Uterus (tissue), 3 donors: ENCODE measurements at regions not wholly inside any gene's neighbourhood (a gene's known extent, or its start where the extent isn't known, plus 50 kb on each side); places are given as distances from the start of the nearest gene placed in this dataset.
"Not testable (repeated sequence)": the region's sequence is repeated elsewhere in the genome, so short reads cannot be mapped to it uniquely, and the experiment has no call there.

Experiments
- DNase-seq, 2 donors: peaks; one replicate each; pipeline ENCODE4 v3.0.0-alpha.2; 2019 to 2020
- H3K27ac ChIP-seq, 2 donors: fragments of 200-600 bp; sonication (generic); 1 replicate in 1 of 2; 2 replicates in 1 of 2; pipeline ENCODE4 v1.5.1; 2016 to 2018
- H3K27me3 ChIP-seq, 2 donors: fragments of 200-600 bp; sonication (generic); one replicate each; pipeline ENCODE4 v1.5.1; 2018 to 2019; ENCODE audit warnings: control low read depth in 1 of 2
- H3K36me3 ChIP-seq, 2 donors: fragments of 200-600 bp; sonication (generic); one replicate each; pipeline ENCODE4 v1.5.1; 2019; ENCODE audit warnings: control low read depth in 1 of 2
- H3K4me1 ChIP-seq, 2 donors: fragments of 200-600 bp; sonication (generic); one replicate each; pipeline ENCODE4 v1.5.1; 2018 to 2019; ENCODE audit warnings: control low read depth in 1 of 2
- H3K4me3 ChIP-seq, 2 donors: fragments of 200-600 bp; sonication (generic); 1 replicate in 1 of 2; 2 replicates in 1 of 2; pipeline ENCODE4 v1.5.1; 2018 to 2019; ENCODE audit warnings: mild to moderate bottlenecking in 1 of 2
- H3K9me3 ChIP-seq, 2 donors: fragments of 200-600 bp; sonication (generic); one replicate each; pipeline ENCODE4 v1.5.1; 2019; ENCODE audit warnings: control low read depth in 1 of 2
- POLR2A ChIP-seq, 2 donors: fragments of 450-650 bp; IDR thresholded peaks; one replicate each; pipeline ENCODE4 v1.6.1; 2016; ENCODE audit warnings: antibody characterized with exemption in 2 of 2, mild to moderate bottlenecking in 1 of 2, moderate library complexity in 1 of 2
- intact Hi-C: fragments of 100-400 bp; cut with DNase I; formaldehyde crosslinking; loops from one replicate; pipeline ENCODE4 v1.15.1; 2023; ENCODE audit warnings: low total_unique reads
- TF ChIP-seq, protein P1 (sequence below), 4 experiments: fragments of 200-600 bp in 2 of 4; fragments of 450-650 bp in 2 of 4; sonication (generic) in 2 of 4; IDR thresholded peaks; one replicate each; pipeline ENCODE4 v1.5.1; 2016 to 2019; ENCODE audit warnings: antibody characterized with exemption in 4 of 4, mild to moderate bottlenecking in 2 of 4, moderate library complexity in 1 of 4
- donor health status: DM: yes; HTN: yes; CAD: no.

DNA sequence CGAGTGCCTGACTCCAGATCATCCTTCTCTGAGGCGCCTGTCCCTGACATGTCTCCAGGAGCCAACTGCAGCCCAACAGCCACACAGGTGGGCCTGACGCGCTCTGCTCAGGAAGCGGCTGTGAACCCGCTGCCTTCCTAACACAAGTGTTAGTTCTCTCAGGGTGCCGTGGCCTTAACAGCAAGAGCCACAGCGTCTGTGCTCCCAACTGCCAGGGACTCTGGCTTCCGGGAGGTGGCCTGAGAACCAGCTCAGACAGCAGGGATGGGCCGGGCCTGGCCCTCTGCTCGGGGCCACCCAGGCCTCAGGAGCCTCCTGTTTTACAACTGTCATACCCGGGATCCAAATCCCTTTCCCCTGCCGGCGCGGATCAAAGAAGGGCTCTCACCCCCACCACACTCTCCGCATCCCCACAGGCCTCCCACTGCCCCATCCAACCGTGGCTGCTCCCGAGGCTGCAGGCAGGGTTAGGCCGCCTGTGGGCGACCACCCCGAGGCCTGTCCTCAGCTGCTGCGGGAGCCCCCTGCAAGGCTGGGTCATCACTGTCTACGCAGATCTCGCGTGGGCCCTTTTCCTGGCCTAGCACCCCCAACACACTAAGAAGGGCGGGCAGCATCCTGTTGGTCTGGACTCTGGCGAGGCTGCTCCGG, 114.2 kb upstream of the ZNF236 start:
- no peak overlapping the region for H3K4me3 ChIP-seq
- intact Hi-C loops: loop anchor here (5.0 kb wide), 1 partner anchor 311 kb away; no protein-coding TSS in a partner anchor
- peak overlapping the region; percentile 87 to 92 for H3K27ac ChIP-seq
- no peaks in the 10 kb centered on the region for H3K4me1 ChIP-seq
- H3K27me3 ChIP-seq: no peaks in the 10 kb centered on the region
- no peaks in the 10 kb centered on the region for H3K9me3 ChIP-seq
- no peaks in the 10 kb centered on the region for H3K36me3 ChIP-seq
- DNase-seq: peak in 1 of 2 donors; percentile 62
- TF ChIP-seq, protein P1, sequence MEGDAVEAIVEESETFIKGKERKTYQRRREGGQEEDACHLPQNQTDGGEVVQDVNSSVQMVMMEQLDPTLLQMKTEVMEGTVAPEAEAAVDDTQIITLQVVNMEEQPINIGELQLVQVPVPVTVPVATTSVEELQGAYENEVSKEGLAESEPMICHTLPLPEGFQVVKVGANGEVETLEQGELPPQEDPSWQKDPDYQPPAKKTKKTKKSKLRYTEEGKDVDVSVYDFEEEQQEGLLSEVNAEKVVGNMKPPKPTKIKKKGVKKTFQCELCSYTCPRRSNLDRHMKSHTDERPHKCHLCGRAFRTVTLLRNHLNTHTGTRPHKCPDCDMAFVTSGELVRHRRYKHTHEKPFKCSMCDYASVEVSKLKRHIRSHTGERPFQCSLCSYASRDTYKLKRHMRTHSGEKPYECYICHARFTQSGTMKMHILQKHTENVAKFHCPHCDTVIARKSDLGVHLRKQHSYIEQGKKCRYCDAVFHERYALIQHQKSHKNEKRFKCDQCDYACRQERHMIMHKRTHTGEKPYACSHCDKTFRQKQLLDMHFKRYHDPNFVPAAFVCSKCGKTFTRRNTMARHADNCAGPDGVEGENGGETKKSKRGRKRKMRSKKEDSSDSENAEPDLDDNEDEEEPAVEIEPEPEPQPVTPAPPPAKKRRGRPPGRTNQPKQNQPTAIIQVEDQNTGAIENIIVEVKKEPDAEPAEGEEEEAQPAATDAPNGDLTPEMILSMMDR (IDR thresholded peaks at IDR 0.05): no peak
- TF ChIP-seq POLR2A (IDR thresholded peaks at IDR 0.05): no peak

DNA sequence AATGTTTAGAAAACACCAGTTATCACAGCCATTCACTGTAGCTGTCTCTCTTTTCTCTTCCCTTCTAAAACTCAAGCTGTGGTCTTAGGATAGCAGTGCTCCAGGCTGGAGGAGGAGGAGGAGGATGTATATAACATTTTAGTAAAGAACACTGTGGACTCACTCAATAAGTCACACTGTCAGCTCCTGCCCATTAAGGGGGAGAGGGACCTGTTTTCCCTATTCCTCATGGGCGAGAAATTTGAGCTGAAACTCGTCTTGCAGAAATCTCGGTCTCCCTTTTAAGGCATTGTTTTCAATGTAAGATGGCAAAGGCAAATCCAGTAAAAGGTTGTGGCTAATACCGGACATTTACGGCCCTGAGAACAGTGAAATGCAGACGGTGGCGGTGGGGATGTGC, 114.8 kb upstream of the ZNF236 start:
- peak in 1 of 2 donors; percentile 84 for DNase-seq
- peak overlapping the region; percentile 87 to 92 for H3K27ac ChIP-seq
- TF ChIP-seq, protein P1 (IDR thresholded peaks at IDR 0.05): no peak
- peak in 1 of 2 donors; percentile 26 for TF ChIP-seq POLR2A (IDR thresholded peaks at IDR 0.05)
- no peaks in the 10 kb centered on the region for H3K36me3 ChIP-seq
- no peak overlapping the region for H3K4me3 ChIP-seq
- no peaks in the 10 kb centered on the region for H3K9me3 ChIP-seq
- intact Hi-C loops: loop anchor here (5.0 kb wide), 1 partner anchor 310 kb away; no protein-coding TSS in a partner anchor
- no peaks in the 10 kb centered on the region for H3K27me3 ChIP-seq
- H3K4me1 ChIP-seq: no peaks in the 10 kb centered on the region

DNA sequence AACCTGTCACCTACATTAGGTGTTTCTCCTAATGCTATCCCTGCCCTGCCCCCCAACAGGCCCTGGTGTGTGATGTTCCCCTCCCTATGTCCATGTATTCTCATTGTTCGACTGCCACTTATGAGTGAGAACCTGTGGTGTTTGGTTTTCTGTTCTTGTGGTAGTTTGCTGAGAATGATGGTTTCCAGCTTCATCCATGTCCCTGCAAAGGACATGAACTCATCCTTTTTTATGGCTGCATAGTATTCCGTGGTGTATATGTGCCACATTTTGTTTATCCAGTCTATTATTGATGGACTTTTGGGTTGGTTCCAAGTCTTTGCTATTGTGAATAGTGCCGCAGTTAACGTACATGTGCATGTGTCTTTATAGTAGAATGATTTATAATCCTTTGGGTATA, 117.8 kb upstream of the ZNF236 start:
- H3K27me3 ChIP-seq, H3K4me3 ChIP-seq, intact Hi-C loops, H3K27ac ChIP-seq, H3K36me3 ChIP-seq, H3K4me1 ChIP-seq, H3K9me3 ChIP-seq: not testable (repeated sequence)
- DNase-seq: peak in 1 of 2 donors; percentile 10

DNA sequence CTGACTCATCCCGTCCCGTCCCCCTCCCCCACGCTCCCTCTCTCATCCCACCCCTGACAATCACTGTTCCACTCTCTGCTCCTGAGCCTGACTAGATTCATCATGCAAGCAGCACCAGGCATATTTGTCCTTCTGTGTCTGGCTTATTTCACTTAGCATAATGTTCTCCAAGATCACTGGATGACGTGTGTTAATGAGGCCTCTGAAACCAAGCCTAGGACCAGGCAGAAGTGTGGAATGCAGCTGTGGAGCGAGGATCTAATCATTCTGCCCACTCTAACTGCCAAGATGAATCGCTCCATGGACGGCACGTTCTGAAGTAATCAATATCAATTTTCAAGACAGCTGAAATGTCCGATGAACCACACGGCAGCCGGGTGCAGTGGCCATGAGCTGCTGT, 122.4 kb upstream of the ZNF236 start:
- DNase-seq: peak in 1 of 2 donors; percentile 66

DNA sequence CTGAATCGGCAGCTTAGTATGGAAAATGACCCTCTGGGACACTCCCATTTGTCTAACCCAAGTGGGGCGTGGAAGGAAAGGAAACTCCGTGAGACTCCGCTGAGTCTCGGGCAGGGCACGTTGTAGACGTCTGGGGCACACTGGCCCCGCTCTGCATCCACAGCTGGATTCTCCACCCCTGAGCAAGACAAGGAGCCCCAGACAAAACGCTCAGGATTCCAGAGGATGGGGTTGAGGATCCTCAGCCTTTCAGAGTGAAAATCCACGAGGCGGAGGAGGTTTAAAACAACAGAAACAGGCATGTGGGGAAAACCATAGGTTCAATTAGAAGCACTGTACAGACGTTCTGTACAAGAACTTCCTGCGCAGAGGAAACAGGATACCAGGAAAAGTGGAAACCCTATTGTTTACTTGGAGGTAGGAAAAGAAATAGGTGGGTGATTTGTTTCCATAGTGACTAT, 124.9 kb upstream of the ZNF236 start:
- peak overlapping the region; percentile 14 to 31 for H3K4me3 ChIP-seq
- peak in 1 of 2 donors; percentile 61 for DNase-seq
- H3K36me3 ChIP-seq: no peaks in the 10 kb centered on the region
- H3K4me1 ChIP-seq: no peaks in the 10 kb centered on the region
- intact Hi-C loops: no loop called here
- peak; percentile 14 to 33 for TF ChIP-seq POLR2A (IDR thresholded peaks at IDR 0.05)
- TF ChIP-seq, protein P1 (IDR thresholded peaks at IDR 0.05): no peak
- no peaks in the 10 kb centered on the region for H3K9me3 ChIP-seq
- peak overlapping the region; percentile 75 to 78 for H3K27ac ChIP-seq
- no peaks in the 10 kb centered on the region for H3K27me3 ChIP-seq

More for the DNA sequence above, 122.4 kb upstream of the ZNF236 start:
- Histone ChIP-seq H3K36me3 (no peaks in the 10 kb centered on the region), H3K27ac (peak overlapping the region; percentile 75 to 78), H3K27me3 (no peaks in the 10 kb centered on the region), H3K4me3 (no peak overlapping the region), H3K9me3 (no peaks in the 10 kb centered on the region), H3K4me1 (no peaks in the 10 kb centered on the region)
- intact Hi-C loops: no loop called here
- TF ChIP-seq, protein P1 (IDR thresholded peaks at IDR 0.05): no peak
- TF ChIP-seq POLR2A (IDR thresholded peaks at IDR 0.05): no peak
